Tibial nerve (tissue), 4 donors: ENCODE measurements at regions not wholly inside any gene's neighbourhood (a gene's known extent, or its start where the extent isn't known, plus 50 kb on each side); places are given as distances from the start of the nearest gene placed in this dataset.

Source experiments
- CTCF ChIP-seq, 5 experiments: fragments of 200-600 bp in 3 of 5; fragments of 450-650 bp in 2 of 5; sonication (generic) in 3 of 5; IDR thresholded peaks; one replicate each; pipeline ENCODE4 v1.5.1; 2016 to 2019; ENCODE audit warnings: antibody characterized with exemption in 5 of 5, mild to moderate bottlenecking in 3 of 5, moderate library complexity in 2 of 5
- EP300 ChIP-seq, 2 donors: sonication (generic); formaldehyde crosslinking; IDR thresholded peaks; one replicate each; pipeline ENCODE4 v1.6.1; 2017; ENCODE audit warnings: antibody characterized with exemption in 2 of 2, mild to moderate bottlenecking in 1 of 2
- POLR2A ChIP-seq, 2 donors: fragments of 450-650 bp; IDR thresholded peaks; one replicate each; pipeline ENCODE4 v1.6.1; 2017; ENCODE audit warnings: antibody characterized with exemption in 2 of 2, mild to moderate bottlenecking in 2 of 2, moderate library complexity in 2 of 2

GRCh38 chr14:48954446-48954845 lies 631.7 kb downstream of the RPS29 start:
- TF ChIP-seq CTCF (IDR thresholded peaks at IDR 0.05) (no peak), EP300 (IDR thresholded peaks at IDR 0.05) (no peak), POLR2A (IDR thresholded peaks at IDR 0.05) (no peak)
